GM18868 (cell line): ENCODE measurements at regions not wholly inside any gene's neighbourhood (a gene's known extent, or its start where the extent isn't known, plus 50 kb on each side); places are given as distances from the start of the nearest gene placed in this dataset.

Experiments
- ATAC-seq: cut with Tn5 transposase; IDR thresholded peaks from one replicate; pipeline ENCODE4 v1.9.1; 2021; ENCODE audit warnings: mild to moderate bottlenecking, moderate library complexity; ENCODE audit not compliant: unreplicated experiment

GRCh38 chr14:87816416-87816815, 176.6 kb downstream of the GALC start:
- ATAC-seq = no peak

- no peak for ATAC-seq
Measured at GRCh38 chr14:87815121-87815520, 177.9 kb downstream of the GALC start.

- no peak for ATAC-seq
Measured at GRCh38 chr14:87813686-87814085, 179.3 kb downstream of the GALC start.

GRCh38 chr14:87813211-87813610, 179.8 kb downstream of the GALC start:
- no peak for ATAC-seq

GRCh38 chr14:87811246-87811645, 181.7 kb downstream of the GALC start:
- no peak for ATAC-seq

- no peak for ATAC-seq
Measured at GRCh38 chr14:87810711-87811110, 182.3 kb downstream of the GALC start.

GRCh38 chr14:87809261-87809660, 183.7 kb downstream of the GALC start:
- no peak for ATAC-seq

- peak; percentile 95 for ATAC-seq
Measured at GRCh38 chr14:87805315-87805723, 187.7 kb downstream of the GALC start.

- no peak for ATAC-seq
Measured at GRCh38 chr14:87800216-87800615, 192.8 kb downstream of the GALC start.

GRCh38 chr14:87799400-87799799, 193.6 kb downstream of the GALC start:
- ATAC-seq = no peak

- ATAC-seq = no peak
Measured at GRCh38 chr14:87797001-87797400, 196.0 kb downstream of the GALC start.

- ATAC-seq = no peak
Measured at GRCh38 chr14:87794561-87794960, 198.4 kb downstream of the GALC start.

- no peak for ATAC-seq
Measured at GRCh38 chr14:87785897-87786296, 207.1 kb downstream of the GALC start.

GRCh38 chr14:87784386-87784785, 208.6 kb downstream of the GALC start:
- ATAC-seq = no peak

- no peak for ATAC-seq
Measured at GRCh38 chr14:87783071-87783470, 209.9 kb downstream of the GALC start.

GRCh38 chr14:87772854-87773253, 220.1 kb downstream of the GALC start:
- ATAC-seq = no peak

GRCh38 chr14:87767567-87767901, 225.4 kb downstream of the GALC start:
- peak; percentile 58 for ATAC-seq

GRCh38 chr14:87758876-87759275, 234.1 kb downstream of the GALC start:
- no peak for ATAC-seq

- ATAC-seq = no peak
Measured at GRCh38 chr14:87756661-87757060, 236.3 kb downstream of the GALC start.

GRCh38 chr14:87754520-87755223, 238.3 kb downstream of the GALC start:
- no peak for ATAC-seq

GRCh38 chr14:87748558-87748957, 244.4 kb downstream of the GALC start:
- ATAC-seq = no peak

GRCh38 chr14:87745507-87746118, 247.4 kb downstream of the GALC start:
- peak; percentile 89 for ATAC-seq
